Loucy (cell line): ENCODE measurements at regions not wholly inside any gene's neighbourhood (a gene's known extent, or its start where the extent isn't known, plus 50 kb on each side); places are given as distances from the start of the nearest gene placed in this dataset.

Source experiments
- EZH2phosphoT487 ChIP-seq: fragments of 200-600 bp; IDR thresholded peaks from 2 replicates; pipeline ENCODE4 v1.6.1; 2018; ENCODE audit warnings: antibody characterized with exemption, mild to moderate bottlenecking, moderate library complexity, borderline replicate concordance
- TF ChIP-seq, protein P1 (sequence below): fragments of 200-600 bp; sonication (generic); conservative IDR thresholded peaks from 2 replicates; pipeline ENCODE4 v1.5.1; 2014; ENCODE audit warnings: mild to moderate bottlenecking, antibody characterized with exemption, low read length

DNA sequence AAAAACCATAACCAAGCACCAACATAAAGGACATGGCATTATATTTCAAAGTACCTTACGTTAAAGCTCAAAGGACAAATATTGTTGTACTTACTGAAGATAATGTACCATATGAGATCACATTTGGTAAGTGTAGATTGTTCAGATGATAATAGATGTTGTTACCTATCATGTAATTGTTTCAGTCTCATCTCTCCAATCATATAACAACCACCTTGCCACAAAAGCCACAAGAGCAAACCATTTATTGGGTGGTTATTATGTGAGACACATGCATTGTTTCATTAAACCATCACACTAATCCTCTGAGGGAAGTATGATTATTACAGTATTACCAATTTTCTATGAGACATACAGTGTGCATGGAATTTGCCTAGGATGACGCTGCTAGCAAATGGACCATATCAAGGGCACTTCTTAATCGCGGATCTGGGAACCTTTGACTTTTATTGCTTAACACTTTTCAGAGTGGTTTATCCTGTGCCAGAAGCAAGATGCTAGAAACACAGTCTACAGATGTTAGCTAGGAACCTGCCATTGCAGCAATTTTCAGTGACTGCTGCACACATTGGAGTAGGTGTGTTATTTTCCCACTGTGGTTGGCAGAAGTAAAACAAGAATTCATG lies 149.8 kb upstream of the AKIRIN2 start:
- TF ChIP-seq, protein P1, sequence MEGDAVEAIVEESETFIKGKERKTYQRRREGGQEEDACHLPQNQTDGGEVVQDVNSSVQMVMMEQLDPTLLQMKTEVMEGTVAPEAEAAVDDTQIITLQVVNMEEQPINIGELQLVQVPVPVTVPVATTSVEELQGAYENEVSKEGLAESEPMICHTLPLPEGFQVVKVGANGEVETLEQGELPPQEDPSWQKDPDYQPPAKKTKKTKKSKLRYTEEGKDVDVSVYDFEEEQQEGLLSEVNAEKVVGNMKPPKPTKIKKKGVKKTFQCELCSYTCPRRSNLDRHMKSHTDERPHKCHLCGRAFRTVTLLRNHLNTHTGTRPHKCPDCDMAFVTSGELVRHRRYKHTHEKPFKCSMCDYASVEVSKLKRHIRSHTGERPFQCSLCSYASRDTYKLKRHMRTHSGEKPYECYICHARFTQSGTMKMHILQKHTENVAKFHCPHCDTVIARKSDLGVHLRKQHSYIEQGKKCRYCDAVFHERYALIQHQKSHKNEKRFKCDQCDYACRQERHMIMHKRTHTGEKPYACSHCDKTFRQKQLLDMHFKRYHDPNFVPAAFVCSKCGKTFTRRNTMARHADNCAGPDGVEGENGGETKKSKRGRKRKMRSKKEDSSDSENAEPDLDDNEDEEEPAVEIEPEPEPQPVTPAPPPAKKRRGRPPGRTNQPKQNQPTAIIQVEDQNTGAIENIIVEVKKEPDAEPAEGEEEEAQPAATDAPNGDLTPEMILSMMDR, result no peak
- TF ChIP-seq EZH2phosphoT487, result no peak
